Glutamatergic neuron (in vitro differentiated cells): ENCODE measurements at regions not wholly inside any gene's neighbourhood (a gene's known extent, or its start where the extent isn't known, plus 50 kb on each side); places are given as distances from the start of the nearest gene placed in this dataset.

Experiments
- DNase-seq: peaks from one replicate; pipeline ENCODE4 v3.0.0; 2022
- H3K27ac Mint-ChIP-seq: one replicate; pipeline ENCODE4 v1.8.0; 2020; ENCODE audit warnings: mild to moderate bottlenecking, mixed read lengths, inconsistent platforms; ENCODE audit not compliant: unreplicated experiment
- H3K27me3 Mint-ChIP-seq: one replicate; pipeline ENCODE4 v1.8.0; 2020; ENCODE audit warnings: mild to moderate bottlenecking, moderate library complexity, mixed read lengths, inconsistent platforms; ENCODE audit not compliant: unreplicated experiment
- H3K36me3 Mint-ChIP-seq: one replicate; pipeline ENCODE4 v1.8.0; 2020; ENCODE audit warnings: mild to moderate bottlenecking, mixed read lengths, inconsistent platforms; ENCODE audit not compliant: unreplicated experiment
- H3K4me1 Mint-ChIP-seq: one replicate; pipeline ENCODE4 v1.8.0; 2020; ENCODE audit warnings: mild to moderate bottlenecking, low read depth, mixed read lengths, inconsistent platforms; ENCODE audit not compliant: unreplicated experiment
- H3K4me3 Mint-ChIP-seq: one replicate; pipeline ENCODE4 v1.8.0; 2020; ENCODE audit warnings: mild to moderate bottlenecking, mixed read lengths, inconsistent platforms; ENCODE audit not compliant: unreplicated experiment
- H3K9me3 Mint-ChIP-seq: one replicate; pipeline ENCODE4 v1.8.0; 2020; ENCODE audit warnings: mild to moderate bottlenecking, moderate library complexity, mixed read lengths, inconsistent platforms; ENCODE audit not compliant: unreplicated experiment
- CTCF ChIP-seq: fragments of 200-600 bp; sonication (generic); IDR thresholded peaks from one replicate; pipeline ENCODE4 v1.5.0; 2021; ENCODE audit not compliant: partially characterized antibody, unreplicated experiment

- DNase-seq, result no peak
- H3K4me3 Mint-ChIP-seq, result no peak overlapping the region
- H3K9me3 Mint-ChIP-seq, result peaks cover 2% of the 10 kb centered on the region
- no peak overlapping the region for H3K27ac Mint-ChIP-seq
- no peak for TF ChIP-seq CTCF
- no peaks in the 10 kb centered on the region for H3K4me1 Mint-ChIP-seq
- no peaks in the 10 kb centered on the region for H3K36me3 Mint-ChIP-seq
- H3K27me3 Mint-ChIP-seq, result peaks cover 2% of the 10 kb centered on the region
Measured at GRCh38 chr17:12357600-12357999, 308.1 kb upstream of the MYOCD start.

DNA sequence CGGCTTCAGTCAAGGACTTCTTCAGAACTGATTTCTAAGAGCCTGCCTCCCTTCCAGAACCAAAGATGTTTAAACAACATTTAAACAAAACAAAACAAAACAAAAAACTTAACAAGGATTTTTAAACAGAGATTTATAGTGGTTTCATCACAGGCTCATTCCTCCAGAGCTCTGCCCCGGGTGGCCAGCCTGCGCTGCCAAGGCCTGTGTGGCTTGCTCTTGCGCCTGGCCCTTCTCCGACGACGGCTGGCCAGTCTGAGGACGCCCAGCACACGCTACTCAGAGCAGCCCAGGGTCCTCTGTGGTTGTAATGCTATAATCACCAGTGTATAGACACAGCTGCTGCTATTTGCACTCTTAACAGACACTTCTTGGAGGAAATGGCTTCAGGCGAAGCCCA is 307.2 kb upstream of the MYOCD start:
- Mint-ChIP-seq H3K36me3 (no peaks in the 10 kb centered on the region), H3K27ac (no peak overlapping the region), H3K4me1 (no peaks in the 10 kb centered on the region), H3K9me3 (peaks cover 2% of the 10 kb centered on the region), H3K27me3 (peaks cover 2% of the 10 kb centered on the region), H3K4me3 (no peak overlapping the region)
- TF ChIP-seq CTCF, result no peak
- DNase-seq, result no peak

DNA sequence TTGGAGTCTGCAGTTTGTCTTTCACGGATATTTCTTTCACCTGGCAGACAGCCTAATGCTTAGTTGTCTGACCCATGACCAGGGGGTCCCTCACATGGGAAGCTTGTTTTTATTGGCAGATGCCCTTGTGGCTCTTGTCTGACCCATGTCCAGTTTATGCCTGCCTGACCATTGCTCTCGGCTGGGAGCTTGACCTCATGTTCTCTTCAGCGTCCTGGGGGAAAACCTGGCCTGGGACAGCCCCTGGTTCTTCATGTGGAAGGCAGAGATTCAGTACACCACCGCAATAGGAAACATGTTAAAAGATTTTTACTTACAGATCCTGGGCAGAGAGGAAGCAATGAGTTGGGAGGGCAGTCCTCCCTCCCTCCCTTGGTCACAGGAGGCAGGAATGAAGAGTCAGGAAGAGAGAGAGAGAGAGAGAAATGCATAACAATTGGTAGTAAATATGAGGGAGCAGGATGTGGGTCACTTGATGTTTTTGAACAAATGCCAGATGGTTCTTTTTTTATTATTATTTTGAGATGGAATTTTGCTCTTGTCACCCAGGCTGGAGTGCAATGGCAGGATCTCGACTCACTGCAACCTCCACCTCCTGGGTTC is 302.7 kb upstream of the MYOCD start:
- H3K27me3 Mint-ChIP-seq, result peaks cover 2% of the 10 kb centered on the region
- no peak for DNase-seq
- H3K27ac Mint-ChIP-seq, result no peak overlapping the region
- peaks cover 2% of the 10 kb centered on the region for H3K9me3 Mint-ChIP-seq
- TF ChIP-seq CTCF, result no peak
- no peaks in the 10 kb centered on the region for H3K36me3 Mint-ChIP-seq
- no peak overlapping the region for H3K4me3 Mint-ChIP-seq
- H3K4me1 Mint-ChIP-seq, result no peaks in the 10 kb centered on the region

DNA sequence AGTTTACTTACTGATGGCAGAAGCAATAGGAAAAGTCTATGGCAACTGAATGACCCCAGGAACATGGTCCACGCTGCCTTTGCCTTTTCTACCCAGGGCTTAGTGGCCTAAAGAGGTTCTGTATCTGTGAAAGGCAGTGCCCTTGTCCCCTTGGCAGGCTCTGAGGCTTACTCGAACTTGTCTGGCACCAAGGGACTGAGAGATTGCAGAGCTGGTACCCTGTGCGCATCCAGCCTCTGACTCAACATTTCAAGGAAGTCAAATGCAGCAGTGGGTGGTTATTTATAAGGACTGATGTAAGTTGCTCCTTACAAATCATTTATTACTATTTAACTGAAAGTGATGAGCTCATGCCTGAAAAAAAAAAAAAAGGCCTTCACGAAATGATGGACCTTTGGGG is 299.9 kb upstream of the MYOCD start:
- Mint-ChIP-seq H3K36me3 (no peaks in the 10 kb centered on the region), H3K4me1 (no peaks in the 10 kb centered on the region), H3K27ac (no peak overlapping the region), H3K27me3 (no peaks in the 10 kb centered on the region), H3K9me3 (peaks cover 2% of the 10 kb centered on the region), H3K4me3 (no peak overlapping the region)
- DNase-seq, result no peak
- no peak for TF ChIP-seq CTCF

GRCh38 chr17:12369065-12369464 is 296.6 kb upstream of the MYOCD start:
- TF ChIP-seq CTCF, result no peak
- Mint-ChIP-seq H3K9me3 (no peaks in the 10 kb centered on the region), H3K27me3 (no peaks in the 10 kb centered on the region), H3K4me1 (no peaks in the 10 kb centered on the region), H3K4me3 (no peak overlapping the region), H3K36me3 (no peaks in the 10 kb centered on the region), H3K27ac (no peak overlapping the region)
- DNase-seq, result no peak
